PC-9 (cell line): ENCODE measurements at regions not wholly inside any gene's neighbourhood (a gene's known extent, or its start where the extent isn't known, plus 50 kb on each side); places are given as distances from the start of the nearest gene placed in this dataset.

Source experiments
- EZH2 ChIP-seq: fragments of 200-600 bp; sonication (generic); IDR thresholded peaks from 2 replicates; pipeline ENCODE4 v1.8.0; 2017; ENCODE audit warnings: antibody characterized with exemption, low read depth
- TF ChIP-seq, protein P1 (sequence below): fragments of 200-600 bp; sonication (generic); conservative IDR thresholded peaks from 2 replicates; pipeline ENCODE4 v1.6.1; 2017; ENCODE audit warnings: mixed run types, antibody characterized with exemption, mild to moderate bottlenecking, moderate library complexity

DNA sequence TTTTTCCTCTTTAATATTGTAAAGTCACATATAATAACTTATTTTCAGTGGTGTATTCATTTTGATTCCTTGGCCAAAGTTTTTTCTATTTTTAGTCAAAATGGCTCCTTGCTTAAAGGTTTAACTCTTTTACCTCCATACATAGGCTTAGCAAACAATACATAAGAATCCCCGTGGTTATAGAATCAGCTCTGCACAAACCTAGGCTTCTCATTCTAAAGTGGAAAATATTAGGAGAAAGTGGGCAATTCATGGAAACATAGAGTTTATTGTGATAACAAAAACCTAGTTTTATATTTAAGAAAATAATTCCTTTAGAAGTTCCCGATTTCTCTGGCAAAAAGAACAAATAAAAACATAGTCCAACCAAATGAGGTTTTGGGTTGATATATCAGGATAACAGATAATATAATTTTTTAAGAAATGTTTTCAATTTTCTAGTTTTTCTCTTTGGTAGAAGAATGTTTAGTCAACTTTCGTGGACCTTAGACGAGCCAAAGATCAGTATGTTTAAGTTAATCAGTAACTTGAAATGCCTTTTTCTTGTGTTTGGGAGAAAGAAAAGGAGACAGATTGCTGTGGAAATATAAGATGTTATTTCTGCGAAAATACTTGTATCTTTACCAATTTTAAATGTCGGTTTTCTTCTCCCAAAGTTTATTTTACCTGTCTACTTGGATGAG is 93.4 kb upstream of the KLF12 start:
- TF ChIP-seq, protein P1, sequence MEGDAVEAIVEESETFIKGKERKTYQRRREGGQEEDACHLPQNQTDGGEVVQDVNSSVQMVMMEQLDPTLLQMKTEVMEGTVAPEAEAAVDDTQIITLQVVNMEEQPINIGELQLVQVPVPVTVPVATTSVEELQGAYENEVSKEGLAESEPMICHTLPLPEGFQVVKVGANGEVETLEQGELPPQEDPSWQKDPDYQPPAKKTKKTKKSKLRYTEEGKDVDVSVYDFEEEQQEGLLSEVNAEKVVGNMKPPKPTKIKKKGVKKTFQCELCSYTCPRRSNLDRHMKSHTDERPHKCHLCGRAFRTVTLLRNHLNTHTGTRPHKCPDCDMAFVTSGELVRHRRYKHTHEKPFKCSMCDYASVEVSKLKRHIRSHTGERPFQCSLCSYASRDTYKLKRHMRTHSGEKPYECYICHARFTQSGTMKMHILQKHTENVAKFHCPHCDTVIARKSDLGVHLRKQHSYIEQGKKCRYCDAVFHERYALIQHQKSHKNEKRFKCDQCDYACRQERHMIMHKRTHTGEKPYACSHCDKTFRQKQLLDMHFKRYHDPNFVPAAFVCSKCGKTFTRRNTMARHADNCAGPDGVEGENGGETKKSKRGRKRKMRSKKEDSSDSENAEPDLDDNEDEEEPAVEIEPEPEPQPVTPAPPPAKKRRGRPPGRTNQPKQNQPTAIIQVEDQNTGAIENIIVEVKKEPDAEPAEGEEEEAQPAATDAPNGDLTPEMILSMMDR: no peak
- no peak for TF ChIP-seq EZH2
